Thyroid gland (tissue), 4 donors: ENCODE measurements at regions not wholly inside any gene's neighbourhood (a gene's known extent, or its start where the extent isn't known, plus 50 kb on each side); places are given as distances from the start of the nearest gene placed in this dataset.

Source experiments
- DNase-seq, 2 donors: peaks; one replicate each; pipeline ENCODE4 v3.0.0-alpha.2; 2019
- H3K27ac ChIP-seq, 3 donors: fragments of 200-600 bp; sonication (generic); 1 replicate in 2 of 3; 2 replicates in 1 of 3; pipeline ENCODE4 v1.5.1; 2016 to 2019; ENCODE audit warnings: mild to moderate bottlenecking in 1 of 3, moderate library complexity in 1 of 3
- H3K27me3 ChIP-seq: fragments of 200-600 bp; sonication (generic); one replicate; pipeline ENCODE4 v1.5.1; 2019
- H3K36me3 ChIP-seq, 2 donors: fragments of 200-600 bp; sonication (generic); one replicate each; pipeline ENCODE4 v1.5.1; 2016 to 2019
- H3K4me1 ChIP-seq, 2 donors: fragments of 200-600 bp; sonication (generic); one replicate each; pipeline ENCODE4 v1.5.1; 2017 to 2019
- H3K4me3 ChIP-seq, 3 donors: fragments of 200-600 bp; sonication (generic); replicated peaks in 1 of 3; 1 replicate in 2 of 3; 2 replicates in 1 of 3; pipeline ENCODE4 v1.5.1; 2016; ENCODE audit warnings: mild to moderate bottlenecking in 1 of 3
- H3K9me3 ChIP-seq: fragments of 200-600 bp; sonication (generic); one replicate; pipeline ENCODE4 v1.5.1; 2017
- CTCF ChIP-seq, 6 experiments: fragments of 200-600 bp in 3 of 6; fragments of 450-650 bp in 3 of 6; sonication (generic) in 3 of 6; IDR thresholded peaks; one replicate each; pipeline ENCODE4 v1.5.1; 2016 to 2019; ENCODE audit warnings: antibody characterized with exemption in 6 of 6, mild to moderate bottlenecking in 2 of 6, inconsistent platforms in 1 of 6, moderate library complexity in 1 of 6
- POLR2A ChIP-seq, 2 donors: fragments of 450-650 bp; IDR thresholded peaks; one replicate each; pipeline ENCODE4 v1.6.1; 2017; ENCODE audit warnings: antibody characterized with exemption in 2 of 2, mild to moderate bottlenecking in 2 of 2, moderate library complexity in 1 of 2
- WGBS, 2 donors: methylation state at CpG; one replicate each; pipeline ENCODE4 v1.1.5; 2017; 5-methylcytosine and 5-hydroxymethylcytosine counted together
- intact Hi-C: fragments of 100-400 bp; cut with DNase I; formaldehyde crosslinking; loops from one replicate; pipeline ENCODE4 v1.15.1; 2023

- DNase-seq: no peak
- Histone ChIP-seq H3K4me3 (no peak overlapping the region), H3K27ac (no peak overlapping the region), H3K4me1 (no peaks in the 10 kb centered on the region), H3K27me3 (no peaks in the 10 kb centered on the region), H3K36me3 (no peaks in the 10 kb centered on the region), H3K9me3 (no peaks in the 10 kb centered on the region)
- no peak for TF ChIP-seq CTCF (IDR thresholded peaks at IDR 0.05)
- no peak for TF ChIP-seq POLR2A (IDR thresholded peaks at IDR 0.05)
- WGBS, 2 donors: 78 to 84% methylated on average over 3 of the region's 3 CpGs
- intact Hi-C loops: no loop called here
Observed at GRCh38 chr13:57925250-57925649, 293.7 kb downstream of the PCDH17 start.

- intact Hi-C loops: no loop called here
- H3K27me3 ChIP-seq: no peaks in the 10 kb centered on the region
- H3K4me3 ChIP-seq: no peak overlapping the region
- no peak overlapping the region for H3K27ac ChIP-seq
- H3K9me3 ChIP-seq: no peaks in the 10 kb centered on the region
- H3K36me3 ChIP-seq: no peaks in the 10 kb centered on the region
- WGBS, 2 donors: 84 to 86% methylated on average over 2 of the region's 2 CpGs
- TF ChIP-seq POLR2A (IDR thresholded peaks at IDR 0.05) (no peak), CTCF (IDR thresholded peaks at IDR 0.05) (no peak)
- DNase-seq: no peak
- H3K4me1 ChIP-seq: no peaks in the 10 kb centered on the region
Observed at GRCh38 chr13:57925751-57926150, 294.2 kb downstream of the PCDH17 start.

GRCh38 chr13:57932061-57932460 is 300.5 kb downstream of the PCDH17 start:
- TF ChIP-seq CTCF (IDR thresholded peaks at IDR 0.05) (no peak), POLR2A (IDR thresholded peaks at IDR 0.05) (no peak)
- Histone ChIP-seq H3K27me3 (no peaks in the 10 kb centered on the region), H3K4me3 (no peak overlapping the region), H3K36me3 (no peaks in the 10 kb centered on the region), H3K4me1 (no peaks in the 10 kb centered on the region), H3K9me3 (no peaks in the 10 kb centered on the region), H3K27ac (no peak overlapping the region)
- intact Hi-C loops: no loop called here
- no peak for DNase-seq
- WGBS, 2 donors: 85 to 96% methylated on average over 1 of the region's 1 CpG

- Histone ChIP-seq H3K4me1 (no peaks in the 10 kb centered on the region), H3K4me3 (no peak overlapping the region), H3K36me3 (no peaks in the 10 kb centered on the region), H3K27me3 (no peaks in the 10 kb centered on the region), H3K9me3 (no peaks in the 10 kb centered on the region), H3K27ac (no peak overlapping the region)
- no peak for TF ChIP-seq CTCF (IDR thresholded peaks at IDR 0.05)
- no peak for TF ChIP-seq POLR2A (IDR thresholded peaks at IDR 0.05)
- intact Hi-C loops: no loop called here
- no peak for DNase-seq
- WGBS, 2 donors: 92% methylated on average over 1 of the region's 1 CpG
Observed at GRCh38 chr13:57933606-57934005, 302.1 kb downstream of the PCDH17 start.

GRCh38 chr13:57935965-57936364 is 304.4 kb downstream of the PCDH17 start:
- Histone ChIP-seq H3K4me3 (no peak overlapping the region), H3K27me3 (no peaks in the 10 kb centered on the region), H3K36me3 (no peaks in the 10 kb centered on the region), H3K9me3 (no peaks in the 10 kb centered on the region), H3K4me1 (no peaks in the 10 kb centered on the region), H3K27ac (no peak overlapping the region)
- 77 to 91% methylated on average over 3 of the region's 3 CpGs for WGBS, 2 donors
- DNase-seq: no peak
- intact Hi-C loops: no loop called here
- TF ChIP-seq POLR2A (IDR thresholded peaks at IDR 0.05): no peak
- TF ChIP-seq CTCF (IDR thresholded peaks at IDR 0.05): no peak
